ENCODE measurements at regions not wholly inside any gene's neighbourhood (a gene's known extent, or its start where the extent isn't known, plus 50 kb on each side); places are given as distances from the start of the nearest gene placed in this dataset.

- no peak for TF ChIP-seq CTCF (IDR thresholded peaks at IDR 0.05)
- TF ChIP-seq POLR2A (IDR thresholded peaks at IDR 0.05), result no peak
Observed at GRCh38 chr2:16429431-16430145, 236.0 kb downstream of the CYRIA start.
